HCT116 (cell line): ENCODE measurements at regions not wholly inside any gene's neighbourhood (a gene's known extent, or its start where the extent isn't known, plus 50 kb on each side); places are given as distances from the start of the nearest gene placed in this dataset.

ENCODE experiments used
- ATAC-seq: fragments of 200-7000 bp; cut with Tn5 transposase; 2 replicates; pipeline ENCODE4 v1.9.1; 2020; ENCODE audit warnings: mild to moderate bottlenecking, moderate library complexity
- BruUV-seq: library from RNA; stranded (reverse); fragments of 400-500 nt; replicated peaks from 2 replicates; lab custom pipeline; 2021; lab: Mats Ljungman, UMichigan
- CTCF ChIA-PET: fragments of 300-600 bp; sonication (Branson Sonifier 250); formaldehyde crosslinking; loops from one replicate; lab custom pipeline; 2021; ENCODE audit warnings: antibody characterized with exemption; lab: Charles Lee
- POLR2A ChIA-PET: fragments of 300-600, 350-600 bp; sonication (Branson Sonifier 250); formaldehyde crosslinking; loops from one replicate; lab custom pipeline; 2021; ENCODE audit warnings: antibody characterized with exemption; lab: Charles Lee
- RAD21 ChIA-PET, 2 experiments: fragments of 300-600 bp; sonication (Branson Sonifier 250); formaldehyde crosslinking; loops; one replicate each; lab custom pipeline; 2023; ENCODE audit warnings: low total read pairs in 2 of 2; ENCODE audit not compliant: uncharacterized antibody in 2 of 2, unreplicated experiment in 2 of 2, low non-redundant PET in 1 of 2; lab: Charles Lee
- DNase-seq: peaks from one replicate; pipeline ENCODE4 v3.0.0-alpha.2; 2010; ENCODE audit warnings: low read depth, low spot score
- H2AFZ ChIP-seq: fragments of 200-600 bp; shearing (Covaris generic), sonication (generic); 2 replicates; pipeline ENCODE4 v1.6.1; 2017; ENCODE audit warnings: low read depth, mixed run types, mixed read lengths, antibody characterized with exemption, low read length; ENCODE audit not compliant: poor library complexity, severe bottlenecking
- H3K27ac ChIP-seq: 2 replicates; pipeline ENCODE4 v1.5.1; 2012; ENCODE audit warnings: low read depth, low read length
- H3K27me3 ChIP-seq: fragments of 200-600 bp; sonication (generic); 2 replicates; pipeline ENCODE4 v1.6.1; 2016; ENCODE audit warnings: mixed run types, low read length, mixed read lengths; ENCODE audit not compliant: insufficient read depth
- H3K36me3 ChIP-seq, 2 experiments: fragments of 200-500 bp in 1 of 2; fragments of 200-600 bp in 1 of 2; sonication (Bioruptor generic) in 1 of 2; sonication (generic) in 1 of 2; 2 replicates each; pipeline versions ENCODE4 v1.5.1 to v1.6.1; 2014 to 2016; ENCODE audit warnings: low read length in 2 of 2, inconsistent platforms in 1 of 2, mixed read lengths in 1 of 2, mixed run types in 1 of 2; ENCODE audit not compliant: insufficient read depth in 2 of 2, control insufficient read depth in 1 of 2
- H3K4me1 ChIP-seq, 2 experiments: fragments of 200-600 bp in 1 of 2; sonication (generic) in 1 of 2; 2 replicates each; pipeline versions ENCODE4 v1.5.1 to v1.6.1; 2012 to 2017; ENCODE audit warnings: low read length in 2 of 2, inconsistent platforms in 1 of 2, mild to moderate bottlenecking in 1 of 2, mixed read lengths in 1 of 2, mixed run types in 1 of 2, moderate library complexity in 1 of 2; ENCODE audit not compliant: insufficient read depth in 2 of 2, control insufficient read depth in 1 of 2
- H3K4me2 ChIP-seq: fragments of 200-600 bp; sonication (generic); 2 replicates; pipeline ENCODE4 v1.6.1; 2017; ENCODE audit warnings: mixed run types, low read length, mixed read lengths
- H3K4me3 ChIP-seq, 2 experiments: fragments of 200-600 bp in 1 of 2; sonication (generic) in 1 of 2; replicated peaks in 1 of 2; 2 replicates each; pipeline ENCODE4 v1.5.1; 2011 to 2016; ENCODE audit warnings: low read length in 2 of 2, control low read depth in 1 of 2, low read depth in 1 of 2, mild to moderate bottlenecking in 1 of 2, mixed read lengths in 1 of 2, mixed run types in 1 of 2
- H3K79me2 ChIP-seq: fragments of 200-600 bp; sonication (generic); 2 replicates; pipeline ENCODE4 v1.6.1; 2017; ENCODE audit warnings: mild to moderate bottlenecking, mixed run types, low read length, moderate library complexity, mixed read lengths; ENCODE audit not compliant: insufficient read depth
- H3K9ac ChIP-seq: fragments of 200-600 bp; sonication (generic); 2 replicates; pipeline ENCODE4 v1.6.1; 2016; ENCODE audit warnings: low read length, mixed read lengths
- H3K9me2 ChIP-seq: fragments of 200-600 bp; sonication (generic), shearing (Covaris generic); 2 replicates; pipeline ENCODE4 v1.6.1; 2017; ENCODE audit warnings: mixed run types, mild to moderate bottlenecking, moderate library complexity; ENCODE audit not compliant: insufficient read depth
- H3K9me3 ChIP-seq, 2 experiments: fragments of 200-500 bp in 1 of 2; fragments of 200-600 bp in 1 of 2; sonication (Bioruptor generic) in 1 of 2; sonication (generic) in 1 of 2; 2 replicates each; pipeline ENCODE4 v1.6.1; 2014 to 2017; ENCODE audit warnings: low read length in 2 of 2, mixed read lengths in 2 of 2, inconsistent platforms in 1 of 2, low read depth in 1 of 2, mild to moderate bottlenecking in 1 of 2, mixed run types in 1 of 2, moderate library complexity in 1 of 2; ENCODE audit not compliant: control insufficient read depth in 1 of 2, insufficient read depth in 1 of 2
- H4K20me1 ChIP-seq: fragments of 200-600 bp; sonication (generic), shearing (Covaris generic); 2 replicates; pipeline ENCODE4 v1.6.1; 2017; ENCODE audit warnings: mixed run types, mild to moderate bottlenecking, moderate library complexity; ENCODE audit not compliant: insufficient read depth
- CTCF ChIP-seq, 3 experiments: fragments of 200-600 bp in 1 of 3; sonication (generic) in 1 of 3; IDR thresholded peaks in 2 of 3; conservative IDR thresholded peaks in 1 of 3; 2 replicates each; pipeline ENCODE4 v1.5.1; 2012 to 2017; ENCODE audit warnings: low read depth in 2 of 3, low read length in 2 of 3, antibody characterized with exemption in 1 of 3, borderline replicate concordance in 1 of 3, control low read depth in 1 of 3, mild to moderate bottlenecking in 1 of 3, mixed read lengths in 1 of 3, mixed run types in 1 of 3, moderate library complexity in 1 of 3; ENCODE audit not compliant: insufficient read depth in 1 of 3
- POLR2A ChIP-seq: IDR thresholded peaks from 2 replicates; pipeline ENCODE4 v1.7.0; 2011; ENCODE audit warnings: borderline replicate concordance; ENCODE audit not compliant: insufficient read depth, insufficient read length; ENCODE audit errors: extremely low read depth
- RAD21 ChIP-seq: IDR thresholded peaks from 2 replicates; pipeline ENCODE4 v1.6.1; 2012; ENCODE audit warnings: low read depth, mild to moderate bottlenecking
- intact Hi-C: fragments of 100-400 bp; cut with micrococcal nuclease; formaldehyde crosslinking; loops from 2 replicates; pipeline ENCODE4 v1.10.0; 2022

GRCh38 chr16:80466024-80466987 lies 74.5 kb upstream of the DYNLRB2 start:
- ChIA-PET CTCF (interaction anchor here (1.3 kb wide), 1 partner anchor 60 kb away, joined by 4 read pairs; no protein-coding TSS in a partner anchor), RAD21 (no interaction called here), POLR2A (no interaction called here)
- H3K4me3 ChIP-seq: no peak overlapping the region
- no peak overlapping the region for H3K27ac ChIP-seq
- DNase-seq (peak; percentile 6), ATAC-seq (peak; percentile 62; the same call in 1 of the 2 replicates)
- no peaks in the 10 kb centered on the region for H3K9me2 ChIP-seq
- H4K20me1 ChIP-seq: no peaks in the 10 kb centered on the region
- H3K4me1 ChIP-seq: no peaks in the 10 kb centered on the region
- H2AFZ ChIP-seq: no peak overlapping the region
- intact Hi-C loops: loop anchor here (10.0 kb wide), 1 partner anchor 1542 kb away; no protein-coding TSS in a partner anchor
- H3K9me3 ChIP-seq: peaks cover 6 to 10% of the 10 kb centered on the region in 2 experiments; a peak in 2 of 4 replicates
- no peak overlapping the region for H3K9ac ChIP-seq
- no peaks in the 10 kb centered on the region for H3K79me2 ChIP-seq
- BruUV-seq: no TSS peak
- no peaks in the 10 kb centered on the region for H3K36me3 ChIP-seq
- TF ChIP-seq CTCF (IDR thresholded peaks at IDR 0.05 in 2 of 3, conservative IDR thresholded peaks at IDR 0.05 in 1 of 3; ENCODE audit: borderline replicate concordance in 1 of 3, insufficient read depth in 1 of 3, low read depth in 2 of 3, low read length in 2 of 3): peak; percentile 5 to 91 (median 58); a peak in 4 of 6 replicates
- peak; percentile 59 for TF ChIP-seq RAD21
- no peak for TF ChIP-seq POLR2A
- H3K27me3 ChIP-seq: no peaks in the 10 kb centered on the region
- H3K4me2 ChIP-seq: no peak overlapping the region
